ENCODE measurements at regions not wholly inside any gene's neighbourhood (a gene's known extent, or its start where the extent isn't known, plus 50 kb on each side); places are given as distances from the start of the nearest gene placed in this dataset.

GRCh38 chr4:180741703-180742102, 1501.5 kb upstream of the TENM3 start:
- Histone ChIP-seq H3K4me2 (ENCODE audit: low read depth, low read length, poor library complexity, severe bottlenecking) (no peak overlapping the region), H3K27me3 (ENCODE audit: low read length) (no peaks in the 10 kb centered on the region), H4K20me1 (ENCODE audit: insufficient read depth, low read depth, low read length) (no peaks in the 10 kb centered on the region), H2AFZ (ENCODE audit: low read length) (no peak overlapping the region), H3K79me2 (ENCODE audit: low read length) (no peaks in the 10 kb centered on the region), H3K36me3 (ENCODE audit: insufficient read depth, low read length) (no peaks in the 10 kb centered on the region), H3K27ac (ENCODE audit: low read length) (no peak overlapping the region), H3K4me3 (ENCODE audit: low read length) (no peak overlapping the region), H3K9me2 (replicated peaks; ENCODE audit: insufficient read depth, low read length) (no peaks in the 10 kb centered on the region), H3K9me3 (ENCODE audit: low read length) (no peaks in the 10 kb centered on the region), H3K9ac (ENCODE audit: low read length) (no peak overlapping the region), H3K4me1 (ENCODE audit: low read length) (no peaks in the 10 kb centered on the region)
- no peak for DNase-seq

- no peak overlapping the region for H2AFZ ChIP-seq (ENCODE audit: low read length)
- H4K20me1 ChIP-seq (ENCODE audit: insufficient read depth, low read depth, low read length), result no peaks in the 10 kb centered on the region
- no peak overlapping the region for H3K4me2 ChIP-seq (ENCODE audit: low read depth, low read length, poor library complexity, severe bottlenecking)
- no peaks in the 10 kb centered on the region for H3K27me3 ChIP-seq (ENCODE audit: low read length)
- H3K36me3 ChIP-seq (ENCODE audit: insufficient read depth, low read length), result no peaks in the 10 kb centered on the region
- H3K79me2 ChIP-seq (ENCODE audit: low read length), result no peaks in the 10 kb centered on the region
- DNase-seq, result no peak
- H3K9me3 ChIP-seq (ENCODE audit: low read length), result no peaks in the 10 kb centered on the region
- no peak overlapping the region for H3K9ac ChIP-seq (ENCODE audit: low read length)
- H3K4me1 ChIP-seq (ENCODE audit: low read length), result no peaks in the 10 kb centered on the region
- H3K9me2 ChIP-seq (replicated peaks; ENCODE audit: insufficient read depth, low read length), result no peaks in the 10 kb centered on the region
- no peak overlapping the region for H3K27ac ChIP-seq (ENCODE audit: low read length)
- H3K4me3 ChIP-seq (ENCODE audit: low read length), result no peak overlapping the region
Observed at GRCh38 chr4:180745019-180745418, 1498.2 kb upstream of the TENM3 start.

GRCh38 chr4:180751009-180751408, 1492.2 kb upstream of the TENM3 start:
- Histone ChIP-seq H3K4me1 (ENCODE audit: low read length) (no peaks in the 10 kb centered on the region), H3K4me2 (ENCODE audit: low read depth, low read length, poor library complexity, severe bottlenecking) (no peak overlapping the region), H3K27ac (ENCODE audit: low read length) (no peak overlapping the region), H3K9ac (ENCODE audit: low read length) (no peak overlapping the region), H3K27me3 (ENCODE audit: low read length) (no peaks in the 10 kb centered on the region), H3K4me3 (ENCODE audit: low read length) (no peak overlapping the region), H4K20me1 (ENCODE audit: insufficient read depth, low read depth, low read length) (no peaks in the 10 kb centered on the region), H3K9me2 (replicated peaks; ENCODE audit: insufficient read depth, low read length) (no peaks in the 10 kb centered on the region), H2AFZ (ENCODE audit: low read length) (no peak overlapping the region), H3K9me3 (ENCODE audit: low read length) (no peaks in the 10 kb centered on the region), H3K36me3 (ENCODE audit: insufficient read depth, low read length) (no peaks in the 10 kb centered on the region), H3K79me2 (ENCODE audit: low read length) (no peaks in the 10 kb centered on the region)
- DNase-seq, result no peak

GRCh38 chr4:180757927-180758326, 1485.3 kb upstream of the TENM3 start:
- no peaks in the 10 kb centered on the region for H3K4me1 ChIP-seq (ENCODE audit: low read length)
- no peak for DNase-seq
- H2AFZ ChIP-seq (ENCODE audit: low read length), result no peak overlapping the region
- H3K4me3 ChIP-seq (ENCODE audit: low read length), result no peak overlapping the region
- H3K27ac ChIP-seq (ENCODE audit: low read length), result no peak overlapping the region
- H3K9me3 ChIP-seq (ENCODE audit: low read length), result no peaks in the 10 kb centered on the region
- H3K9ac ChIP-seq (ENCODE audit: low read length), result no peak overlapping the region
- H3K9me2 ChIP-seq (replicated peaks; ENCODE audit: insufficient read depth, low read length), result no peaks in the 10 kb centered on the region
- no peaks in the 10 kb centered on the region for H3K79me2 ChIP-seq (ENCODE audit: low read length)
- no peaks in the 10 kb centered on the region for H4K20me1 ChIP-seq (ENCODE audit: insufficient read depth, low read depth, low read length)
- no peak overlapping the region for H3K4me2 ChIP-seq (ENCODE audit: low read depth, low read length, poor library complexity, severe bottlenecking)
- no peaks in the 10 kb centered on the region for H3K36me3 ChIP-seq (ENCODE audit: insufficient read depth, low read length)
- H3K27me3 ChIP-seq (ENCODE audit: low read length), result no peaks in the 10 kb centered on the region

- H3K4me1 ChIP-seq (ENCODE audit: low read length), result no peaks in the 10 kb centered on the region
- H2AFZ ChIP-seq (ENCODE audit: low read length), result no peak overlapping the region
- H3K4me3 ChIP-seq (ENCODE audit: low read length), result no peak overlapping the region
- H3K9ac ChIP-seq (ENCODE audit: low read length), result no peak overlapping the region
- no peak overlapping the region for H3K27ac ChIP-seq (ENCODE audit: low read length)
- H3K27me3 ChIP-seq (ENCODE audit: low read length), result no peaks in the 10 kb centered on the region
- H3K79me2 ChIP-seq (ENCODE audit: low read length), result no peaks in the 10 kb centered on the region
- no peak for DNase-seq
- H3K9me2 ChIP-seq (replicated peaks; ENCODE audit: insufficient read depth, low read length), result no peaks in the 10 kb centered on the region
- H3K36me3 ChIP-seq (ENCODE audit: insufficient read depth, low read length), result no peaks in the 10 kb centered on the region
- no peaks in the 10 kb centered on the region for H3K9me3 ChIP-seq (ENCODE audit: low read length)
- H3K4me2 ChIP-seq (ENCODE audit: low read depth, low read length, poor library complexity, severe bottlenecking), result no peak overlapping the region
- H4K20me1 ChIP-seq (ENCODE audit: insufficient read depth, low read depth, low read length), result no peaks in the 10 kb centered on the region
Observed at GRCh38 chr4:180766045-180766444, 1477.2 kb upstream of the TENM3 start.

GRCh38 chr4:180766944-180767729, 1476.1 kb upstream of the TENM3 start:
- Histone ChIP-seq H3K4me1 (ENCODE audit: low read length) (no peaks in the 10 kb centered on the region), H3K36me3 (ENCODE audit: insufficient read depth, low read length) (no peaks in the 10 kb centered on the region), H3K79me2 (ENCODE audit: low read length) (no peaks in the 10 kb centered on the region), H2AFZ (ENCODE audit: low read length) (no peak overlapping the region), H3K27me3 (ENCODE audit: low read length) (no peaks in the 10 kb centered on the region), H3K27ac (ENCODE audit: low read length) (no peak overlapping the region), H3K9me3 (ENCODE audit: low read length) (no peaks in the 10 kb centered on the region), H4K20me1 (ENCODE audit: insufficient read depth, low read depth, low read length) (no peaks in the 10 kb centered on the region), H3K4me2 (ENCODE audit: low read depth, low read length, poor library complexity, severe bottlenecking) (no peak overlapping the region), H3K9me2 (replicated peaks; ENCODE audit: insufficient read depth, low read length) (no peaks in the 10 kb centered on the region), H3K9ac (ENCODE audit: low read length) (no peak overlapping the region), H3K4me3 (ENCODE audit: low read length) (no peak overlapping the region)
- DNase-seq, result no peak

GRCh38 chr4:180768610-180769009, 1474.6 kb upstream of the TENM3 start:
- Histone ChIP-seq H3K27me3 (ENCODE audit: low read length) (no peaks in the 10 kb centered on the region), H3K4me2 (ENCODE audit: low read depth, low read length, poor library complexity, severe bottlenecking) (no peak overlapping the region), H3K9ac (ENCODE audit: low read length) (no peak overlapping the region), H3K9me3 (ENCODE audit: low read length) (no peaks in the 10 kb centered on the region), H3K4me1 (ENCODE audit: low read length) (no peaks in the 10 kb centered on the region), H3K36me3 (ENCODE audit: insufficient read depth, low read length) (no peaks in the 10 kb centered on the region), H4K20me1 (ENCODE audit: insufficient read depth, low read depth, low read length) (no peaks in the 10 kb centered on the region), H3K9me2 (replicated peaks; ENCODE audit: insufficient read depth, low read length) (no peaks in the 10 kb centered on the region), H3K4me3 (ENCODE audit: low read length) (no peak overlapping the region), H2AFZ (ENCODE audit: low read length) (no peak overlapping the region), H3K79me2 (ENCODE audit: low read length) (no peaks in the 10 kb centered on the region), H3K27ac (ENCODE audit: low read length) (no peak overlapping the region)
- DNase-seq, result no peak

GRCh38 chr4:180769791-180770190, 1473.4 kb upstream of the TENM3 start:
- Histone ChIP-seq H3K27ac (ENCODE audit: low read length) (no peak overlapping the region), H3K4me2 (ENCODE audit: low read depth, low read length, poor library complexity, severe bottlenecking) (no peak overlapping the region), H3K4me3 (ENCODE audit: low read length) (no peak overlapping the region), H3K9me3 (ENCODE audit: low read length) (no peaks in the 10 kb centered on the region), H4K20me1 (ENCODE audit: insufficient read depth, low read depth, low read length) (no peaks in the 10 kb centered on the region), H3K9ac (ENCODE audit: low read length) (no peak overlapping the region), H3K27me3 (ENCODE audit: low read length) (no peaks in the 10 kb centered on the region), H3K36me3 (ENCODE audit: insufficient read depth, low read length) (no peaks in the 10 kb centered on the region), H3K9me2 (replicated peaks; ENCODE audit: insufficient read depth, low read length) (no peaks in the 10 kb centered on the region), H2AFZ (ENCODE audit: low read length) (no peak overlapping the region), H3K4me1 (ENCODE audit: low read length) (no peaks in the 10 kb centered on the region), H3K79me2 (ENCODE audit: low read length) (no peaks in the 10 kb centered on the region)
- no peak for DNase-seq
